NCI-H82 treated with DMSO at 0.1 percent for 48 hours (cell line): ENCODE measurements at regions not wholly inside any gene's neighbourhood (a gene's known extent, or its start where the extent isn't known, plus 50 kb on each side); places are given as distances from the start of the nearest gene placed in this dataset.

Source experiments
- DNase-seq: peaks from one replicate; lab custom pipeline; 2025; ENCODE audit not compliant: unreplicated experiment; lab: John Stamatoyannopoulos, UW

DNA sequence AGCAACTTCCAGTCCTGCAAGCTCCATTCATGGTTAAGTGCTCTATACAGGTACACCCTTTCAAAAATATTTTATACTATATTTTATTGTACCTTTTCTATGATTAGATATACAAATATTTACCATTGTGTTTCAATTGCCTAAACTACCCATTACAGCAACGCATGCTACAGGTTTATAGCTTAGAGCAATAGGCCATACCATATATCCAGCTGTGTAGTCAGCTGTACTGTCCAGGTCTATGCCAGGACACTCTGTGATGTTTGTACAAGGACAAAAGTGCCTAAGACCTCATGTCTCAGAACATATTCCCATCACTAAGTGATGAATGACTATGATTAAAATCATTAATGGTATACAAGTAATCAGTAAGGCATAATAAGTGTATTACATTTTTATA, 368.7 kb downstream of the CMPK2 start:
- no peak for DNase-seq

DNA sequence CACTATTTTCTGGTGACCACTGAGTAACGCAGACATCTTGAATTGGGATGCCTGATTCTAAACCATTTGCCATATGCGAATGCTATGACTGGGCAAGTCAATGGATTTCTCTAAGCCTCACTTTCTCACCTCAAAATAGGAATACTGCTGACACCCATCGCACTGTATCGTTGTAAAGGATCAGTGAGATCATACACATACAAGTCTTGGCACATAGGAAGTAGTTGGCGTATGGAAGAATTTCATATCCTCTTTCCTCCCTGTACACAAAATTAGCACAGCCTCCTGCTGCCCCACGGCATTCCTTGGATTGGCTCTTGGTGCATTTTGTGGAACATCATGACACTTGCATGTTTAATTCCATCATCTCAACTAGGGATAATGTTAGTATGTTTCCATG, 366.9 kb downstream of the CMPK2 start:
- no peak for DNase-seq

DNA sequence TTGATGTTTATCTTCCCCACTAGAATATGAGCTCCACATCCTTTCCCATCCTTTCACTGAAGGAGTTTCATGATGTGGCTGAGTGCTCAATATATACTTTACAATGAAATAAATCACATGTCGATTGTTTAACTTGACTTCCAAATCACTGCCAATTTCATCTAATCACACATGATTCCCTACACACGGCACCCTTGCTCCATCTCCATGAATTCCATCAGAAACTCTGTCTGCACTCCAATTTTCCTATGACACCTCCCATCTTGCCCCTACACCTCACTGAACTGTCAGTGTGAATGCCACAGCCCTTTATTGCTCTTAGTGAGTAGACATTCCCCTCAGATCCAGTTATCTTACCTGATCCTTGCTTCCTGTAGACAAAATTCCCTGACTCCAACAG, 366.0 kb downstream of the CMPK2 start:
- DNase-seq, result no peak

DNA sequence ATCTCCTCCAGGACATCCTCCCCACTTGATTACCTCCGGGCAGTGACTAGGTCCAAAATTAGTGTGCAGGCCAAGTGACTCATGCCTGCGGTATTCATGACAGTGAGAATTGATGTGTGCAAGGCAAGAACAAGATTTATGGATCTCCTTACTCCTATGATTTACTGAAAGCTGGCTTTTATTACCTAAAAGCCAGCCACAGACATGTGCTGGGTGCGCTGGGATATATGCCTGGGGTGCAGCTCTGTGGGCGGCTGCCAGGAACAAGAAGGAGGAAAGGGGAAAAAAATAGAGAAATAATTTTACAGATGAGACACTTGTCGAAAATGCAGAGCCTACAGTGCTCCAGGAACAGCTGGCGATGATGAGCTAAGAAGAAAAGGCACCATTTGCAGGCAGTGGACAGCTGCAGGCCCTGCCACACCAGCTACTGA, 359.3 kb downstream of the CMPK2 start:
- DNase-seq, result no peak

DNA sequence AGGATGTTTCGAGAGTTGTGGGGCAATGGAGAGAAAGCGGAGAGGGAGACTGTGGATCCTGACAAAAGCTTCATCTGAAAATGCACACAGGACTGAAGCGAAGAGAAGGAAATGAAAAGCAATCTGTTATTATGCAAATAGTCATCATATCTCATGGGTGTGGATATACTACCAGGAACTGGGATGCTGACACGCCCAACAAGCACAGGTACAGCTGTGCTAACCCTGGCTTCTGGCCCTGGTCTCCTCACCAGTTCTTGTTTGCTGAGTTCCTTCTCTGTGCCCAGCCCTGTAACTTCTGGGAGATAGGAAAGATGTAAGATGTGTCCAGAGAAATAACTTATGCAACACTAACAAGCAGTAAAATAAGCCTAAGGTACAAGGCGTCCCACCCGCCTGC, 358.8 kb downstream of the CMPK2 start:
- no peak for DNase-seq

DNA sequence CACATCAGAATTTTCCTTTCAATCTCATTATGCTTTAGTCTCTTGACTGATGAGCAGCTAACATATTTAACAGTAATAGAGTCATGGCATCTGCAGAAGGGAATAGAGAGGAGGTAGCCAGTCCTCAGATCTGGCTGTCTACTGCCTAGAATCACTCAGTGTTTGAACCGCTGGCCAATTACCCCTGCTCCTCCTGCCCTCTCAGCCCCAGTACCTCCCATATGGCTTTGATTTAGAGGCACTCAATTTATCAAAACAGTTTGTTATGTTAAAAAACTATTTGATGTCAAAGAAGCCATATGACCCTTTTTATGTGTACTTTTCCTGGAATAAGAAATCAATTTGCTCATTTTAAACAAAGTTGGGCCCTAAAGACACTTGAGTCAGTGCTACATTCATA, 355.2 kb downstream of the CMPK2 start:
- no peak for DNase-seq

DNA sequence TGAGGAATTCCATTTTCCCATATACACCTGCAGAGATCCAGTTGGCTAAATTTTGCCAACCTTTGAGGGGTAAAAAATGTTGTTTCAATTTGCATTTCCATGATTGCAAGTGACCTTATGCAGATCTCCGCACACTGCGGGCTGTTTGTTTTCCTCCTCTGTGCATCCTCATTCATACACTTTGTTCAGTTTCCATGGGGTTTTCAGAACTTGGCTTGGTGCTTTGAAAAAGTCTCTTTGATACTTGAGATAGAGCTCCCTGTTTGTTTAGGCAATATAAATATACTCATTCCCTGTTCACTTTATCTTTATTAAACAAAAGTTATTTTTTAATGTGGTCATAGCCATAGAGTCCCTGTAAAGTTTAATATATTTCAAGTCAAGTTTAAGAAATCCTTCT, 353.1 kb downstream of the CMPK2 start:
- DNase-seq, result no peak

DNA sequence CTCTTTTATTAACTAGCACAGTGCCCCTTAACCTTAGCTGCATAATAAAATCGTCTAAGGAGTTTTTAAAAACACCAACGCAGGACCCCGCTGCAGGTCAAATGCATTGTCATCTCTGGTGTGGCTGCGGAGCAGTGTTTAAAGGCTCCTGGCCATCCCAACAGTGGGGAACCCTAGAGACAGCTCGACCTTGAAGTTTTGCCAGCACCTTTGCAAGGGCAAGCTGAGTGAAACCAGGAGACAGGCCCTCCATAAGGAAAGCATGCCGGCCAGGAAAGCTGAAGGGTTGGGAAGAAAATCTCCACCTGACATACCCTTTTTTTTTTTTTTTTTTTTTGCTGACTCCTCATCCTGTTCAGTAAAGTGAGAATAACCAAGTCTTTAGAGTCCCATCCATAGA, 349.0 kb downstream of the CMPK2 start:
- no peak for DNase-seq

DNA sequence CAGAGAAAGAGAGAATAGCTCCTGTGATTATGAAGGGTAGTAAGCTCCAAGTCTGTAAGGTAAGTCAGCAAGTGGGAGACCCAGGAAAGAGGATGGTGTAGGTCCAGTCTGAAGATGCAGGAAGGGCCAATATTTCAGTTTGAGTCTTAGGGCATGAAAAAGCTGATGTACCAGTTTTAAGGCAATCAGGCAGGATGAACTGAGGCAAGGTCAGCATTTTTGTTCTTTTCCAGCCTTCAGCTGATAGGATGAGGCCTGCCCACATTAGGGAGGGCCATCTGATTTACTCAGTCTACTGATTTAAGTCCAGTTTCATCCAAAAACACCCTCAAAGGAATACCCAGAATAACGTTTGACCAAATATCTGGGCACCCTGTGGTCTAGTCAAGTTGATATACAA, 347.3 kb downstream of the CMPK2 start:
- no peak for DNase-seq

DNA sequence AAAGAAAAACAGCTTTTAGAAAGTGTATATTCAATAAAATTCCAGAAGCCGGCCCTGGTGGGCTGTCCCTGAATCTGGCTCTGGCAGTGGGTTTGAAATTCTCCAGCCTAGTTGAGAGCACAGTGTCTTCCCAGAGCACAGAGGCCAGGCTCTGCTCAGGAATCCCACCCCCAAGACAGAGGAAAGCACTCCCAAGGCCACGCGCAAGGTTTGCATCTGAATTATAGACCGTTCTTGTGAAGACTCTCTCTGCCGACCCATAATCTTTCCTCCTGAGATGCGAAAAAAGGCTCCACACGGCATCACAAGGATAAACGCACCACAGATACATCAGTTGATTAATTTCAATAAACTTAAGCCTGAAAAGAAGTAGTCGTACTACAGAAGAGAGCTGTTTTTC, 342.2 kb downstream of the CMPK2 start:
- no peak for DNase-seq

DNA sequence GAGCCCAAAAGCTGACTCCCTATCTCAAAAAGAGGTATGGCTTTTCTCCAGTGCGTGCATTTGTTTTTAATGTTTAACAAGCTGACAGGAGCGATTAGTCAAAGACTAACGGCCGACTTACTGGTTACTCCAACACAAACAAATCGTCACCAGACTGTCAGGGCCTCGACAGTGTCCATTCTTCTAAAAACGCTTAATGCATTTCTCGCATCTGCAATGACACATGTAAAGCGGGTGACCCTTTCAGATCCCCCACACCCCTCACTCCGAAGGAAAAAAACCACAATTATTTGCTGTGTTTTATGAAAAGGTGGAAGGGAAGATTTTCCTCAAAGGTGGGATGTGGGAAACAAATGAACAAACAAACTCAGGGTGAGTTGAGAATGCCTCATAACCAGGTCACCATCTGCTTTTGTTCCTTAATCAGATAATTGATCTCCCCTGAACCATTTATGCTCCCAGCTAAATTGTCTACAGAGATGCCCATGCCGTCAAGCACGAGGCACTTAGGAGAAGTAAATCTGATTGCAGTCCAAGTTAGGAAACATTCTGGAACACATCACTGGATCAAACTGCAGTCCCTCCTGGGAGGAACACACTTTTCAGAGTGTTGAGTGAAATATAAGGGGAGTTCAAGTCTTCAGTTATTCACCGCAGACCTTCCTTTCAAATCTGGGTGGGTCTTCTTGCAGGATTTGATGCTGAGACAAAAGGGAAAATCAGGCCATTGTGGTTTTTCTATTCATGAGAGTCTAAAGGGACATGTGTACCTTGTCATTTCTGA, 340.8 kb downstream of the CMPK2 start:
- peak; percentile 95 for DNase-seq

DNA sequence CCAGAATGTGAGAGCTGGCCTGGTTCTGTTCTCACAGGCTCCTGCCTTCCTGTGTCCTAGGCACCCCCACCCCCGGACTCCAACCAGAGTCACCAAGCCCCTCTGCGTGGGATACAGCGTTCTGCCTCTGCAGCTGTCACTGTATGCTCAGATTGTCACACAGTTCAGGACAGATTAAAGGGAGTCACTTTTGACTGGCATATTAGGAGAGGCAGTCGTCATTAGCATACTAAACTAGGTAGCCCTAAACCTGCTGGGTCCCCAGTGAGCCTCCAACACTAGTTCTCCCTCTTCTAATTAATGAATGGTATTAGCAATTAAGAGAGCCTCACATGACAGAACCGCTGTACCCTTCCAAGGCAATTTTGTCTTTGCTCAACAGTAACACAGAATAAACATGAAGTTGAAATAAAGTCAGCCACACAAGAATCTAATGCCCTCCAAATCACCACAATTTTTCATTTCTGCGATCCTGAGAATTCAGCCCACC, 340.2 kb downstream of the CMPK2 start:
- DNase-seq, result peak; percentile 73

DNA sequence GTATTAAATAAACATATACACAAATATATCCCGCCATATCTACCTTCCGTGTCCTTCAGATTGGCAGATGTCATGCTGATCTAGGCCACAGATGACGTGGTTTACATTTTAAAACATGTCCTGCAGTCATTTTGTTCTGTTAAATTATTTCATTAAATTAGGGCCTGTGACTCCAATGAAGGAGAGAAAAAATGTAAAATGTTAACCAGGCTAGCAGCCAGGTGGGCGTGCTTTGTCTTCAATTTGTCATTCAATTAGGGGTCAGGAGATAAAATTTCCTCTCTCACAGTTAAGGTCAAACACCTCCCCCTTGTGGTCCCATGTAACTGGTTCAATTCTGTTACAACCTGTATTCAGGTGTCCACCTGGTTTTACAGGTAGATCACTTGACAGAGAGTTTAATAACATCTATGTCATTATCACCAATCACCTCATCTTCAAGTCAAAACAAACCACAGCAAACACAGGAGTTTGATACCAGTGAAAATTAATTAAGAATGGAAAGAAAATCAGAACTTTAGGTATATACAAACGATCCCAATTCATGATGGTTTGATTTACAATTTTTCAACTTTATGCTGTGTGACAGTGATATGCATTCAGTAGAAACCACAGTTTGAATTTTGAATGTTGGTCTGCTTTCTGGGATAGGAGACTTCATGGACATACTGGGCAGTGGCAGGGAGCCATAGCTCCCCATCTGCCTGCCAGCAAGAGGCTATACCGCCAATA, 339.4 kb downstream of the CMPK2 start:
- peak; percentile 52 for DNase-seq

DNA sequence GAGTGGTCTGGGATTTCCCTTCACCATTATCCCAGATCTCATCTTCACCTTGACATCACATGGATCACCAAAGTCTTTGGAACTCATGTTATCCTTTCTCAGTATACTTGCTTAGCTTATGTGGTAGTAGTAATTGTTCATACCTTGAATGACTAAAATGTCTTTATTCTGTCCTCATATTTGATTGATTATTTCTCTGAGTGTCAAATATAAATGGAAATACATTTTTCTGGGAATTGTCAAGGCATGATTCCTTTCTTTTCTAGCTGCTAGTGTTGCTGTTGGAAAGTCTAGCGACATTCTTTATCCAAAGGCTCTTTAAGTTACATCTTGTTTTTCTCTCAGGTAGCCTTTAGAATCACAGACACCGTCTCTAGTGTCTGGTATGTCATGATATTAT, 334.4 kb downstream of the CMPK2 start:
- no peak for DNase-seq

DNA sequence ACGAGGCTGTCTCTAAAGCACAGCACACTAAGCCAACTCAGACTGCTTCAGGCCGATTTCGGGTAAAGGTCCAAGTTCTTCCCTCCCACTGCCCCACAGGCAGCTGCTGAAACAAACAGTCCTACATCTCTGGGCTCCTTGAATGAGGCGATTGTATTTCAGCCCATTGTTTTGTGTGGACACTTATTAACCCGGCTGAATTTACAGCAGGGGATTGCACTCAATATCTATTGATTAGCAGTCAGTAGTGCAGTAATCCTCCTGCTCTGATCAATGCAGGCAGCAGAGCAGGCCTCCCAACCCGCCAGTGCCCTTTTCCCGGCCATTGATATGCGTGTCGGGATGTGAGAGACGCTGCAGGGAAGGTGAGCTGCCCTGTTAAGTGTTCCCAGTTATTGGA, 330.1 kb downstream of the CMPK2 start:
- DNase-seq, result no peak

DNA sequence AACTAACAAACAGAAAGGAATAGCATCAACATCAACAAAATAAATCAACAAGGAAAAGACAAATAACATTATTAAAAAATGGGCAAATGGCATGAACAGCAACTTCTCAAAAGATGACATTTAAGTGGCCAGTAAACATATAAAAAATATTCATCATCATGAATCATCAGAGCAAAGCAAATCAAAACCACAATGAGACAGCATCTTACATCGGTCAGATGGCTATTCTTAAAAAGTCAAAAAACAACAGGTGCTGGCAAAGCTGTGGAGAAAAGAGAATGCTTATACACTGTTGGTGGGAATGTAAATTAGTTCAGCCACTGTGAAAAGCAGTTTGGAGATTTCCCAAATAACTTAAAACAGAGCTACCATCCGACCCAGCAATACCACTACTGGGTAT, 327.1 kb downstream of the CMPK2 start:
- DNase-seq, result no peak

DNA sequence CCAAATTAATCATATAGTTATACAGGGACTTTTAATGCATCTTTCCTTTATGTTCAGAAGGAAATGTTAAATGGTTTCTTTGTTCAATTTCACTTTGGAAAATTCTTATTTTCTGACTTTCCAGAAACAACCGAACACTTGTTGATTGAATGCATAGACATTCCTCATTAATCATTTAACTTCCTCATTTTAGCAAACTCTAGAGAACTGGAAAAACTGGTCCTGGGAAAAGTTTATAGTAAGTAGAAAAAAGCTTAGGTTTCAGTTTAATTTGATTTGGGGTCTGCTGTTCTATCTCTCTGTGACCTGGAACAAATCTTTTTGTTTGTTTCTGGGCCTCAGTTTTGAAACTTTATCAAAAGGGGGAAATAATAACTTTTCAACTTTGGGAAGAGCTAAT, 320.4 kb downstream of the CMPK2 start:
- no peak for DNase-seq

DNA sequence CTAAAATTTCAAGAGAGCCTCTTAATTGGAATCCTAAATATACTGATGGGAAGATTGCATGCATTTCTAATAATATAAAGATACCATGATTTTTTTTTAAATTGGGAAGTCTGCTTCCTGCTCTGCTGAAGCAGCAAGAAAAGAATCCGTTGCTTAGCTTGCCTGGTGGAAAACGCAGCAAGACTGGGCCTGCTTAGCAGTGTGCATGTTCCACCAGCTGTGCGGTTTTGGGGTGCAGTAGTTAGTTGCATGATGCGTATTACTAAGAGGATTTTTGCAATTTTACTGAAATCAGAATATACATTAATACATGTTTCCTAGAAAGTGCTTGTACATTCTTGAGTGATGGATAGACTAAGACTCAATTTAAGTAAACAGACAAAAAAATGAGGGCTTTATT, 319.9 kb downstream of the CMPK2 start:
- DNase-seq, result no peak

DNA sequence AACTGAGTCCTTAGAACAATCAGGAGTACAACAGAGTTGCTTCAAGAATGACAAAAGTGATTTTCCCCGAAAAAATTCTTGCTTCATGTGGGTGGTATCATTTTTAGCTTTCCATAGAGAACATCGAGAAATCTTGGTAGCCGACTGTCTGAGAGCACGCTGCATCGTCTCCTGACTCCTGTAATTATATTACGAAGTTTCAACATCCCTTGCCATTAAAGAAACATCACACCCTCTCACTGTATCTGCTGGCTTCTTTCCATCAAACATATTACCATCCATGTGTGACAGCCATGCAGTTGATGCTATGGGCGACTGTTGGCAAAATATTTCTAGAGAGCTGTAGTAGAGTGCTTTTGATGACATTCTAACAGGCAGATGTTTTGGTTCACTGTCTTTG, 311.2 kb downstream of the CMPK2 start:
- DNase-seq, result no peak

DNA sequence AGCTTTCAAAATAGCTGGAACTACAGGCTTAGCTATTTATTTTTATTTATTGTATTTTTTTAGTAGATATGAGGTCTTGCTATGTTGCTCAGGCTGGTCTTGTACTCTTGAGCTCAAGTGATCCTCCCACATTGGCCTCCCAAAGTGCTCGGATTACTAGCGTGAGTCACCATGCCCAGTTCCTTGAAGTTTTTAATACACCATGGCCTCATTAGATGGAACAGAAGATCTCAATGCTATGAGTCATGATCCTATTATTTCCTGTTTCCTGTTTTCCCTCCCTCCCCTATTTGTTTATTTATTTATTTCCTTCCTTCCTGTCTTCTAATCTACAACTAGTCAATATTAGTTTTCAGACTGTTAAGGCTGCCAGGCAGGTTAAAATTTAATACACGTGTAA, 309.0 kb downstream of the CMPK2 start:
- DNase-seq, result no peak

DNA sequence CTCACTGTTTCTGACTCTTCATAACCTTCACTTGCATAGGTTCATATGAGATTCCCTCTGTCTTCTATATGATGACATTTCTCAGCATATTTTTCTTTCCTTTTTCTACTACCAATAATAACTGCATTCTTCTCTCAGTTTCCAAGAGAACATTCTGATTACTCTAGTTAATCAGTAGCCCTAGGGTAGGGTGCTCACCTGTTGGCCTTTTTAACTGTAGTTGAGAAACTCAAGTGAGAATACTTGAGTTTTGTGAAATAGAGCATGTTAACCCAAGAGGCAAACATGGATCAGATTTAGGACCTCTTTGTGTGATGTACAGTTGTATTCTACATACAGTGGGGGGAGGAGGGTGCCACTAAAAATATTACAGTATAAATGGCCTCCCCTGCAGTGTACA, 308.0 kb downstream of the CMPK2 start:
- no peak for DNase-seq

DNA sequence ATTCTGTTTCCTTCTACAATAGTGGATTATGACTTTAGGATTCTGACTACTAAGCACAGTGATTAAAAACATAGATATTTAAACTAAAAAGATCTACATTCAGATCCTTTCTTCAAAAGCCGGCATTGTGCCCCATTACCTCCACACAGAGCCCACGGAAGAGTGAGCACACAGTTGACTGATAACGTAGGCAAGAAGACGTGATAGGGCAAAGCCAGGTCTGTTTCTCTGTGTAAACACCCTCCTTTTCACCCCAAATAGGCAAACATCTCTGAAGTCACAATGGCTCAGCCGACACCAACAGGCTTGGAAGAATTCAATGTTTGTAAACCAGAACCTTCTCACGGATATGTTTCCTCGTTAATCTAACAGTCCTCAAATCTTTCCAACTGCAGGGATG, 302.9 kb downstream of the CMPK2 start:
- DNase-seq, result no peak

DNA sequence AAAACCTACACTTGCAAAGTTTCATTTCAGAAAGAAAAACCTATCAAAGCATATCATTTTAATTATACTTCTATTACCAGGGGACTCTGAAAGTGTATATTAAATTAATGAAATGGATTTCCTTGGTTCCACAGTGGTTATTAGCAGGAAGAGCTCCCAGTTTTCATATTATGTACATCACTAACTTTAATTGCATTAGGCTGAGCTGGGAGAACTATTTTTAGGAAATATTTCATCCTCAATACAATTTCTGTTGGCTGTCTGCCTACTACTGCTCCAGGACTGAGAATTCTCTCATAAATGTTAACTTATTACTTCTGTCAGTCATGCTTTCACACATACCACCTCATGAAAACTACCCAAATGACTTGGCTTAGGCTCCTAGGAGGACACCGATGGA, 301.4 kb downstream of the CMPK2 start:
- DNase-seq, result no peak
